ENCODE measurements at regions not wholly inside any gene's neighbourhood (a gene's known extent, or its start where the extent isn't known, plus 50 kb on each side); places are given as distances from the start of the nearest gene placed in this dataset.

DNA sequence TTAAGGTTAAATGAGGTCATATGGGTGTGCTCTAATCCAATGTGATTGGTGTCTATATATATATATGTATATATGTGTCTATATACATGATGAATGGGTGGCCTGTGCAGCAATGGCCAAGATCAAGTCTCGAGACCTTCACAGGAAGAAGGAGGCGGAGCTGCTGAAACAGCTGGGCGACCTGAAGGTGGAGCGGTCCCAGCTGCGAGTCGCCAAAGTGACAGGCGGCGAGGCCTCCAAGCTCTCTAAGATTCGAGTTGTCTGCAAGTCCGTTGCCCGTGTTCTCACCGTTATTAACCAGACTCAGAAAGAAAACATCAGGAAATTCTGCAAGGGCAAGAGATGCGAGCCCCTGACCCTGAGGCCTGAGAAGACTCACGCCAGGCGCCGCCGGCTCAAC is 109.8 kb downstream of the EFNB2 start:
- no peak overlapping the region for H3K4me3 ChIP-seq (ENCODE audit: low read depth, low read length, poor library complexity, severe bottlenecking)
- no peaks in the 10 kb centered on the region for H3F3A ChIP-seq (ENCODE audit: insufficient read depth, low read length)
- H4K20me1 ChIP-seq (ENCODE audit: insufficient read depth, low read length) = no peaks in the 10 kb centered on the region
- H3K9me3 ChIP-seq (ENCODE audit: low read length) = no peaks in the 10 kb centered on the region
- no peaks in the 10 kb centered on the region for H3K4me1 ChIP-seq (ENCODE audit: insufficient read depth, low read length, severe bottlenecking)
- no peaks in the 10 kb centered on the region for H3K79me2 ChIP-seq (ENCODE audit: insufficient read depth, low read length)
- H3K27me3 ChIP-seq (ENCODE audit: insufficient read depth, low read length) = no peaks in the 10 kb centered on the region
- no peak overlapping the region for H3K4me2 ChIP-seq (ENCODE audit: low read length)
- H3K36me3 ChIP-seq (ENCODE audit: insufficient read depth, low read length) = no peaks in the 10 kb centered on the region
- H3K9me2 ChIP-seq (ENCODE audit: low read depth, low read length) = no peaks in the 10 kb centered on the region
- H3K27ac ChIP-seq (ENCODE audit: low read depth, low read length, poor library complexity, severe bottlenecking) = no peak overlapping the region
- TF ChIP-seq, protein P1, sequence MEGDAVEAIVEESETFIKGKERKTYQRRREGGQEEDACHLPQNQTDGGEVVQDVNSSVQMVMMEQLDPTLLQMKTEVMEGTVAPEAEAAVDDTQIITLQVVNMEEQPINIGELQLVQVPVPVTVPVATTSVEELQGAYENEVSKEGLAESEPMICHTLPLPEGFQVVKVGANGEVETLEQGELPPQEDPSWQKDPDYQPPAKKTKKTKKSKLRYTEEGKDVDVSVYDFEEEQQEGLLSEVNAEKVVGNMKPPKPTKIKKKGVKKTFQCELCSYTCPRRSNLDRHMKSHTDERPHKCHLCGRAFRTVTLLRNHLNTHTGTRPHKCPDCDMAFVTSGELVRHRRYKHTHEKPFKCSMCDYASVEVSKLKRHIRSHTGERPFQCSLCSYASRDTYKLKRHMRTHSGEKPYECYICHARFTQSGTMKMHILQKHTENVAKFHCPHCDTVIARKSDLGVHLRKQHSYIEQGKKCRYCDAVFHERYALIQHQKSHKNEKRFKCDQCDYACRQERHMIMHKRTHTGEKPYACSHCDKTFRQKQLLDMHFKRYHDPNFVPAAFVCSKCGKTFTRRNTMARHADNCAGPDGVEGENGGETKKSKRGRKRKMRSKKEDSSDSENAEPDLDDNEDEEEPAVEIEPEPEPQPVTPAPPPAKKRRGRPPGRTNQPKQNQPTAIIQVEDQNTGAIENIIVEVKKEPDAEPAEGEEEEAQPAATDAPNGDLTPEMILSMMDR (IDR thresholded peaks at IDR 0.05; ENCODE audit: low read length) = no peak
- no peak for TF ChIP-seq EZH2 (IDR thresholded peaks at IDR 0.05; ENCODE audit: borderline replicate concordance, low read length)
- no peak overlapping the region for H2AFZ ChIP-seq (ENCODE audit: low read length)
- no peak overlapping the region for H3K9ac ChIP-seq (ENCODE audit: low read length)

DNA sequence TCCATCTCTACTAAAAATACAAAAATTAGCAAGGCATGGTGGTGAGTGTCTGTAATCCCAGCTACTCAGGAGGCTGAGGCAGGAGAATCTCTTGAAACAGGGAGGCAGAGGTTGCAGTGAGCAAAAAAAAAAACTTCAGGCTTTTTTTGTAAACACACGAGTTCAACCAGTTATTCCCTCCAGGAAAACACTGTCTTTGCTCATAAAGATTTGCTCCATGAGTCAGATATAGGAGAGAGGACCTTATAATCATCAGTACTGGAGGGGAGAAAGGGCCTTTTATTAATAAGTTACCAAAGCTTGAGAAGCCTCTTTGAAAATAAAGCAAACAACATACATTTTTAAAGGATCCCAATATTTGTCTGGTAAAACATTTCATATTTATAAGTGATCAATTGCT is 110.7 kb downstream of the EFNB2 start:
- H3K4me3 ChIP-seq (ENCODE audit: low read depth, low read length, poor library complexity, severe bottlenecking) = no peak overlapping the region
- no peaks in the 10 kb centered on the region for H3K36me3 ChIP-seq (ENCODE audit: insufficient read depth, low read length)
- no peak overlapping the region for H3K9ac ChIP-seq (ENCODE audit: low read length)
- no peaks in the 10 kb centered on the region for H3K27me3 ChIP-seq (ENCODE audit: insufficient read depth, low read length)
- no peaks in the 10 kb centered on the region for H3K9me3 ChIP-seq (ENCODE audit: low read length)
- no peaks in the 10 kb centered on the region for H3K79me2 ChIP-seq (ENCODE audit: insufficient read depth, low read length)
- no peak overlapping the region for H2AFZ ChIP-seq (ENCODE audit: low read length)
- H4K20me1 ChIP-seq (ENCODE audit: insufficient read depth, low read length) = no peaks in the 10 kb centered on the region
- H3K4me2 ChIP-seq (ENCODE audit: low read length) = no peak overlapping the region
- no peaks in the 10 kb centered on the region for H3F3A ChIP-seq (ENCODE audit: insufficient read depth, low read length)
- TF ChIP-seq, protein P1 (IDR thresholded peaks at IDR 0.05; ENCODE audit: low read length) = no peak
- no peak for TF ChIP-seq EZH2 (IDR thresholded peaks at IDR 0.05; ENCODE audit: borderline replicate concordance, low read length)
- no peak overlapping the region for H3K27ac ChIP-seq (ENCODE audit: low read depth, low read length, poor library complexity, severe bottlenecking)
- H3K9me2 ChIP-seq (ENCODE audit: low read depth, low read length) = no peaks in the 10 kb centered on the region
- no peaks in the 10 kb centered on the region for H3K4me1 ChIP-seq (ENCODE audit: insufficient read depth, low read length, severe bottlenecking)

DNA sequence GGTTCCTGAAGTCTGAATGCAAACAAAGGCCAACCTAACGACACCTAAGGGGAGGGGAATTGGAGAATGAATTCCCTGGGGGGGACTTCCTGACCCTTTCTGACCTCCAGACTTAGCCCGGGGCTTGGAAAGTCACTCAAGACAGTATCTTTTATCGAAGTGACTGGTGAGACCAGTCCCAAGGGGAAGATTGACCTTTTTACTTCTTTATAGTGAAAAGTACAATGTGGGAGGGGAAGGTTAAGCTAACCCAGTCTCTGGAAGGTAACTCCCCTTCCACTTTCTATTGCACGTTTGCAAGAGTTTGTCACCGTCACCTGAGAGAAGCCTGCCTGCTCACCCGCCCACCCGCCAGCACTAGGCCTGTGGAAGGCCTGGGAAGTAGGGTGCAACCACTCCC is 111.9 kb downstream of the EFNB2 start:
- H3K9me2 ChIP-seq (ENCODE audit: low read depth, low read length) = no peaks in the 10 kb centered on the region
- no peaks in the 10 kb centered on the region for H3K36me3 ChIP-seq (ENCODE audit: insufficient read depth, low read length)
- H3K79me2 ChIP-seq (ENCODE audit: insufficient read depth, low read length) = no peaks in the 10 kb centered on the region
- TF ChIP-seq EZH2 (IDR thresholded peaks at IDR 0.05; ENCODE audit: borderline replicate concordance, low read length) = no peak
- TF ChIP-seq, protein P1 (IDR thresholded peaks at IDR 0.05; ENCODE audit: low read length) = no peak
- H4K20me1 ChIP-seq (ENCODE audit: insufficient read depth, low read length) = no peaks in the 10 kb centered on the region
- H2AFZ ChIP-seq (ENCODE audit: low read length) = no peak overlapping the region
- no peak overlapping the region for H3K27ac ChIP-seq (ENCODE audit: low read depth, low read length, poor library complexity, severe bottlenecking)
- no peaks in the 10 kb centered on the region for H3K9me3 ChIP-seq (ENCODE audit: low read length)
- no peaks in the 10 kb centered on the region for H3F3A ChIP-seq (ENCODE audit: insufficient read depth, low read length)
- no peak overlapping the region for H3K9ac ChIP-seq (ENCODE audit: low read length)
- no peaks in the 10 kb centered on the region for H3K4me1 ChIP-seq (ENCODE audit: insufficient read depth, low read length, severe bottlenecking)
- H3K4me3 ChIP-seq (ENCODE audit: low read depth, low read length, poor library complexity, severe bottlenecking) = no peak overlapping the region
- no peak overlapping the region for H3K4me2 ChIP-seq (ENCODE audit: low read length)
- H3K27me3 ChIP-seq (ENCODE audit: insufficient read depth, low read length) = no peaks in the 10 kb centered on the region
